Testis (tissue), 2 donors: ENCODE measurements at regions not wholly inside any gene's neighbourhood (a gene's known extent, or its start where the extent isn't known, plus 50 kb on each side); places are given as distances from the start of the nearest gene placed in this dataset.

Source experiments
- CTCF ChIP-seq, 3 experiments: fragments of 450-650 bp in 2 of 3; fragments of 200-600 bp in 1 of 3; sonication (generic) in 1 of 3; IDR thresholded peaks; one replicate each; pipeline ENCODE4 v1.5.1; 2016 to 2019; ENCODE audit warnings: antibody characterized with exemption in 3 of 3, mild to moderate bottlenecking in 2 of 3, moderate library complexity in 1 of 3
- POLR2A ChIP-seq: fragments of 450-650 bp; IDR thresholded peaks from one replicate; pipeline ENCODE4 v1.6.1; 2017; ENCODE audit warnings: antibody characterized with exemption, mild to moderate bottlenecking, moderate library complexity

- no peak for TF ChIP-seq CTCF (IDR thresholded peaks at IDR 0.05)
- TF ChIP-seq POLR2A, result no peak
Measured at GRCh38 chr4:66565801-66566200, 895.5 kb upstream of the EPHA5 start.
